ENCODE measurements at regions not wholly inside any gene's neighbourhood (a gene's known extent, or its start where the extent isn't known, plus 50 kb on each side); places are given as distances from the start of the nearest gene placed in this dataset.

GRCh38 chr10:91043173-91043910 lies 122.5 kb upstream of the ANKRD1 start:
- no peak overlapping the region for H3K4me2 ChIP-seq (ENCODE audit: insufficient read depth, low read length)

GRCh38 chr10:91046869-91047268 lies 126.0 kb upstream of the ANKRD1 start:
- H3K4me2 ChIP-seq (ENCODE audit: insufficient read depth, low read length): no peak overlapping the region
- peak overlapping the region; percentile 14 for H2AFZ ChIP-seq (ENCODE audit: low read length)
- H4K20me1 ChIP-seq (ENCODE audit: insufficient read depth, low read length): no peaks in the 10 kb centered on the region
- no peaks in the 10 kb centered on the region for H3K27me3 ChIP-seq (ENCODE audit: insufficient read depth, low read length)
- H3K4me3 ChIP-seq (ENCODE audit: insufficient read depth, low read length): no peak overlapping the region
- DNase-seq (ENCODE audit: insufficient read length, low spot score, missing footprints): no peak
- TF ChIP-seq, protein P1, sequence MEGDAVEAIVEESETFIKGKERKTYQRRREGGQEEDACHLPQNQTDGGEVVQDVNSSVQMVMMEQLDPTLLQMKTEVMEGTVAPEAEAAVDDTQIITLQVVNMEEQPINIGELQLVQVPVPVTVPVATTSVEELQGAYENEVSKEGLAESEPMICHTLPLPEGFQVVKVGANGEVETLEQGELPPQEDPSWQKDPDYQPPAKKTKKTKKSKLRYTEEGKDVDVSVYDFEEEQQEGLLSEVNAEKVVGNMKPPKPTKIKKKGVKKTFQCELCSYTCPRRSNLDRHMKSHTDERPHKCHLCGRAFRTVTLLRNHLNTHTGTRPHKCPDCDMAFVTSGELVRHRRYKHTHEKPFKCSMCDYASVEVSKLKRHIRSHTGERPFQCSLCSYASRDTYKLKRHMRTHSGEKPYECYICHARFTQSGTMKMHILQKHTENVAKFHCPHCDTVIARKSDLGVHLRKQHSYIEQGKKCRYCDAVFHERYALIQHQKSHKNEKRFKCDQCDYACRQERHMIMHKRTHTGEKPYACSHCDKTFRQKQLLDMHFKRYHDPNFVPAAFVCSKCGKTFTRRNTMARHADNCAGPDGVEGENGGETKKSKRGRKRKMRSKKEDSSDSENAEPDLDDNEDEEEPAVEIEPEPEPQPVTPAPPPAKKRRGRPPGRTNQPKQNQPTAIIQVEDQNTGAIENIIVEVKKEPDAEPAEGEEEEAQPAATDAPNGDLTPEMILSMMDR (IDR thresholded peaks at IDR 0.05; ENCODE audit: extremely low read depth, low read depth, low read length): no peak
- no peak overlapping the region for H3K27ac ChIP-seq (ENCODE audit: low read depth, low read length)
- H3K79me2 ChIP-seq (ENCODE audit: insufficient read depth, low read length): no peaks in the 10 kb centered on the region
- no peaks in the 10 kb centered on the region for H3K36me3 ChIP-seq (ENCODE audit: insufficient read depth, low read length)
- H3K4me1 ChIP-seq (ENCODE audit: insufficient read depth, low read length): peaks cover 14% of the 10 kb centered on the region
- no peaks in the 10 kb centered on the region for H3K9me3 ChIP-seq (ENCODE audit: low read depth, low read length)

More at GRCh38 chr10:91043173-91043910, 122.5 kb upstream of the ANKRD1 start:
- no peaks in the 10 kb centered on the region for H3K9me3 ChIP-seq (ENCODE audit: low read depth, low read length)
- no peaks in the 10 kb centered on the region for H3K4me1 ChIP-seq (ENCODE audit: insufficient read depth, low read length)
- no peaks in the 10 kb centered on the region for H4K20me1 ChIP-seq (ENCODE audit: insufficient read depth, low read length)
- no peaks in the 10 kb centered on the region for H3K36me3 ChIP-seq (ENCODE audit: insufficient read depth, low read length)
- peak; percentile 21 for DNase-seq (ENCODE audit: insufficient read length, low spot score, missing footprints)
- TF ChIP-seq, protein P1 (IDR thresholded peaks at IDR 0.05; ENCODE audit: extremely low read depth, low read depth, low read length): peak; percentile 66
- no peak overlapping the region for H3K27ac ChIP-seq (ENCODE audit: low read depth, low read length)
- no peak overlapping the region for H2AFZ ChIP-seq (ENCODE audit: low read length)
- H3K79me2 ChIP-seq (ENCODE audit: insufficient read depth, low read length): no peaks in the 10 kb centered on the region
- H3K27me3 ChIP-seq (ENCODE audit: insufficient read depth, low read length): no peaks in the 10 kb centered on the region
- H3K4me3 ChIP-seq (ENCODE audit: insufficient read depth, low read length): no peak overlapping the region

GRCh38 chr10:91048380-91048779 lies 127.5 kb upstream of the ANKRD1 start:
- Histone ChIP-seq H4K20me1 (ENCODE audit: insufficient read depth, low read length) (no peaks in the 10 kb centered on the region), H3K4me2 (ENCODE audit: insufficient read depth, low read length) (no peak overlapping the region), H3K9me3 (ENCODE audit: low read depth, low read length) (no peaks in the 10 kb centered on the region), H2AFZ (ENCODE audit: low read length) (no peak overlapping the region), H3K27me3 (ENCODE audit: insufficient read depth, low read length) (no peaks in the 10 kb centered on the region), H3K4me3 (ENCODE audit: insufficient read depth, low read length) (no peak overlapping the region), H3K27ac (ENCODE audit: low read depth, low read length) (no peak overlapping the region), H3K79me2 (ENCODE audit: insufficient read depth, low read length) (no peaks in the 10 kb centered on the region), H3K4me1 (ENCODE audit: insufficient read depth, low read length) (peaks cover 14% of the 10 kb centered on the region), H3K36me3 (ENCODE audit: insufficient read depth, low read length) (no peaks in the 10 kb centered on the region)
- TF ChIP-seq, protein P1 (IDR thresholded peaks at IDR 0.05; ENCODE audit: extremely low read depth, low read depth, low read length): no peak
- DNase-seq (ENCODE audit: insufficient read length, low spot score, missing footprints): no peak

- H3K4me1 ChIP-seq (ENCODE audit: insufficient read depth, low read length): peaks cover 14% of the 10 kb centered on the region
- no peaks in the 10 kb centered on the region for H3K79me2 ChIP-seq (ENCODE audit: insufficient read depth, low read length)
- no peaks in the 10 kb centered on the region for H3K9me3 ChIP-seq (ENCODE audit: low read depth, low read length)
- peak overlapping the region; percentile 38 for H3K27ac ChIP-seq (ENCODE audit: low read depth, low read length)
- no peak for DNase-seq (ENCODE audit: insufficient read length, low spot score, missing footprints)
- TF ChIP-seq, protein P1 (IDR thresholded peaks at IDR 0.05; ENCODE audit: extremely low read depth, low read depth, low read length): no peak
- no peak overlapping the region for H3K4me2 ChIP-seq (ENCODE audit: insufficient read depth, low read length)
- no peak overlapping the region for H3K4me3 ChIP-seq (ENCODE audit: insufficient read depth, low read length)
- H4K20me1 ChIP-seq (ENCODE audit: insufficient read depth, low read length): no peaks in the 10 kb centered on the region
- H3K36me3 ChIP-seq (ENCODE audit: insufficient read depth, low read length): no peaks in the 10 kb centered on the region
- no peaks in the 10 kb centered on the region for H3K27me3 ChIP-seq (ENCODE audit: insufficient read depth, low read length)
- peak overlapping the region; percentile 56 for H2AFZ ChIP-seq (ENCODE audit: low read length)
Observed at GRCh38 chr10:91049296-91049987, 128.6 kb upstream of the ANKRD1 start.

All from osteoblast (primary cell).